ENCODE measurements at regions not wholly inside any gene's neighbourhood (a gene's known extent, or its start where the extent isn't known, plus 50 kb on each side); places are given as distances from the start of the nearest gene placed in this dataset.

GRCh38 chr11:37718431-37718999, 1120.5 kb upstream of the RAG2 start:
- Mint-ChIP-seq H3K4me3 (ENCODE audit: low read depth) (no peak overlapping the region), H3K9me3 (ENCODE audit: low read depth) (no peaks in the 10 kb centered on the region)

GRCh38 chr11:37712251-37712650, 1114.2 kb upstream of the RAG2 start:
- no peak overlapping the region for H3K27ac Mint-ChIP-seq
- H3K36me3 Mint-ChIP-seq (ENCODE audit: insufficient read depth) = no peaks in the 10 kb centered on the region
- no peaks in the 10 kb centered on the region for H3K4me1 Mint-ChIP-seq (ENCODE audit: low read depth)
- no peak overlapping the region for H3K4me3 Mint-ChIP-seq (ENCODE audit: low read depth)
- DNase-seq (ENCODE audit: low spot score, unreplicated experiment) = no peak
- no peaks in the 10 kb centered on the region for H3K9me3 Mint-ChIP-seq (ENCODE audit: low read depth)
- TF ChIP-seq CTCF (IDR thresholded peaks at IDR 0.05; ENCODE audit: unreplicated experiment) = peak; percentile 17
- H3K27me3 Mint-ChIP-seq = no peaks in the 10 kb centered on the region

More at GRCh38 chr11:37718431-37718999, 1120.5 kb upstream of the RAG2 start:
- DNase-seq (ENCODE audit: low spot score, unreplicated experiment) = no peak
- Mint-ChIP-seq H3K36me3 (ENCODE audit: insufficient read depth) (no peaks in the 10 kb centered on the region), H3K27me3 (no peaks in the 10 kb centered on the region), H3K27ac (no peak overlapping the region), H3K4me1 (ENCODE audit: low read depth) (no peaks in the 10 kb centered on the region)
- no peak for TF ChIP-seq CTCF (IDR thresholded peaks at IDR 0.05; ENCODE audit: unreplicated experiment)

- H3K27me3 Mint-ChIP-seq = no peaks in the 10 kb centered on the region
- no peaks in the 10 kb centered on the region for H3K9me3 Mint-ChIP-seq (ENCODE audit: low read depth)
- no peak overlapping the region for H3K4me3 Mint-ChIP-seq (ENCODE audit: low read depth)
- no peaks in the 10 kb centered on the region for H3K36me3 Mint-ChIP-seq (ENCODE audit: insufficient read depth)
- TF ChIP-seq CTCF (IDR thresholded peaks at IDR 0.05; ENCODE audit: unreplicated experiment) = no peak
- H3K4me1 Mint-ChIP-seq (ENCODE audit: low read depth) = no peaks in the 10 kb centered on the region
- no peak overlapping the region for H3K27ac Mint-ChIP-seq
- DNase-seq (ENCODE audit: low spot score, unreplicated experiment) = no peak
These were observed 1112.0 kb upstream of the RAG2 start for GRCh38 chr11:37710031-37710430.

- no peak overlapping the region for H3K27ac Mint-ChIP-seq
- no peaks in the 10 kb centered on the region for H3K27me3 Mint-ChIP-seq
- no peak overlapping the region for H3K4me3 Mint-ChIP-seq (ENCODE audit: low read depth)
- H3K9me3 Mint-ChIP-seq (ENCODE audit: low read depth) = no peaks in the 10 kb centered on the region
- DNase-seq (ENCODE audit: low spot score, unreplicated experiment) = no peak
- H3K36me3 Mint-ChIP-seq (ENCODE audit: insufficient read depth) = no peaks in the 10 kb centered on the region
- TF ChIP-seq CTCF (IDR thresholded peaks at IDR 0.05; ENCODE audit: unreplicated experiment) = no peak
- no peaks in the 10 kb centered on the region for H3K4me1 Mint-ChIP-seq (ENCODE audit: low read depth)
These were observed 1106.8 kb upstream of the RAG2 start for GRCh38 chr11:37704791-37705190.

- Mint-ChIP-seq H3K4me3 (ENCODE audit: low read depth) (no peak overlapping the region), H3K27ac (no peak overlapping the region), H3K36me3 (ENCODE audit: insufficient read depth) (peaks cover under 1% of the 10 kb centered on the region), H3K4me1 (ENCODE audit: low read depth) (no peaks in the 10 kb centered on the region), H3K9me3 (ENCODE audit: low read depth) (peaks cover 13% of the 10 kb centered on the region), H3K27me3 (no peaks in the 10 kb centered on the region)
- no peak for TF ChIP-seq CTCF (IDR thresholded peaks at IDR 0.05; ENCODE audit: unreplicated experiment)
- DNase-seq (ENCODE audit: low spot score, unreplicated experiment) = no peak
These were observed 1101.6 kb upstream of the RAG2 start for GRCh38 chr11:37699644-37700043.
